Activated T-helper 1 cell treated with anti-CD3 and anti-CD28 coated beads, Interleukin-12 subunit alpha, Interleukin-12 subunit beta, Interleukin-2, Interleukin-4 antibody, amounts not matched to agents 30 ng/mL and 10 ng/mL and 1 ng/mL, durations not matched to agents 14 hours and 24 hours and 36 hours (primary cell): ENCODE measurements at regions not wholly inside any gene's neighbourhood (a gene's known extent, or its start where the extent isn't known, plus 50 kb on each side); places are given as distances from the start of the nearest gene placed in this dataset.

Experiments used
- DNase-seq: peaks from one replicate; pipeline ENCODE4 v3.0.0; 2021; ENCODE audit warnings: low spot score
- H3K27ac Mint-ChIP-seq: one replicate; pipeline ENCODE4 v1.8.0; 2021; ENCODE audit warnings: mild to moderate bottlenecking, mixed read lengths
- H3K27me3 Mint-ChIP-seq: one replicate; pipeline ENCODE4 v1.8.0; 2022; ENCODE audit warnings: mild to moderate bottlenecking, moderate library complexity, mixed read lengths; ENCODE audit not compliant: insufficient read depth
- H3K36me3 Mint-ChIP-seq: one replicate; pipeline ENCODE4 v1.8.0; 2021; ENCODE audit warnings: low read depth, mixed read lengths
- H3K4me1 Mint-ChIP-seq: one replicate; pipeline ENCODE4 v1.8.0; 2021; ENCODE audit warnings: low read depth, mixed read lengths
- H3K4me3 Mint-ChIP-seq: one replicate; pipeline ENCODE4 v1.8.0; 2021; ENCODE audit warnings: mild to moderate bottlenecking, moderate library complexity, mixed read lengths
- H3K9me3 Mint-ChIP-seq: one replicate; pipeline ENCODE4 v1.8.0; 2021; ENCODE audit warnings: mixed read lengths
- intact Hi-C: fragments of 100-400 bp; cut with micrococcal nuclease; formaldehyde crosslinking; loops from one replicate; pipeline ENCODE4 v1.15.1; 2024

DNA sequence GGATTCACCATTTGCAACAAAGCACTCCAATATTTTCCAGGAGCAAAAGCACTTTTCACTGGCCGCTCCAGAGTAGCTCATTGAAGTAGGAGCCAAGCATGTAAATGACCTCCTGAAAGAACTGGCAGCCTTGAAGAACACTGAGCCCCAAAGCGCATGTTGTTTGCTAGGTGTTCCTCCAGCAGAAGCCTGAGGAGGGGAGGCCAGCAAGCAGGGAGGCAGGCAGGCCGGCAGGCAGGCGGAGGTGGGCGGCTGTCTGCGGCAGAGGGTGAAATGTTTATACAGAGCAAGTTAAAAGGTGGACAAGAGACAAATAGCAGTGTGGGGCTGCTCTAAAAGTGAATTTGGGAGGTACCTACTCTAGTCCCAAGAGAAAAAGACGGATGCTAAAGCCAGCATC, 439.4 kb downstream of the CCDC91 start:
- no peak for DNase-seq
- Mint-ChIP-seq H3K4me1 (no peaks in the 10 kb centered on the region), H3K36me3 (no peaks in the 10 kb centered on the region)

DNA sequence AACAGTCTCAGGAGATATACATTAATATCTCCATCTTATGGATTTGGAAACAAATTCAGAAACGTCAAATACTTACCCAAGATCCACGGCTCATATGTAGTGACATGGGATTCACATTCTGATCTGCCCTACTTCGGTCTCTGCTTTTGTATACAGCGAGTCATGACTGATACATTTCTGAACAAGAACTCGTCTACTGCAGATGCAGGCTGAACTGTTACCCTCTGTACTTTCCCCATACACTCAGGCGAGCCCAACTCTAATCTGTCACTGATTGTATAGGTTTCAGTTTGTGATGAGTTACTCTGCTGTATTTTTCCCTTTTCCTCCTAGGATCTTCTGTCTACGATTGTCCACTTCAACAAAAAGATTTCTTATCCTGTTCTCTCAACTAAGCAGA, 441.6 kb downstream of the CCDC91 start:
- Mint-ChIP-seq H3K36me3 (no peaks in the 10 kb centered on the region), H3K4me3 (no peak overlapping the region), H3K9me3 (no peaks in the 10 kb centered on the region), H3K27ac (no peak overlapping the region), H3K4me1 (no peaks in the 10 kb centered on the region), H3K27me3 (no peaks in the 10 kb centered on the region)
- no peak for DNase-seq
- intact Hi-C loops, result no loop called here

More for the DNA sequence above, 439.4 kb downstream of the CCDC91 start:
- Mint-ChIP-seq H3K9me3 (no peaks in the 10 kb centered on the region), H3K27me3 (no peaks in the 10 kb centered on the region), H3K27ac (no peak overlapping the region), H3K4me3 (no peak overlapping the region)
- intact Hi-C loops, result no loop called here

DNA sequence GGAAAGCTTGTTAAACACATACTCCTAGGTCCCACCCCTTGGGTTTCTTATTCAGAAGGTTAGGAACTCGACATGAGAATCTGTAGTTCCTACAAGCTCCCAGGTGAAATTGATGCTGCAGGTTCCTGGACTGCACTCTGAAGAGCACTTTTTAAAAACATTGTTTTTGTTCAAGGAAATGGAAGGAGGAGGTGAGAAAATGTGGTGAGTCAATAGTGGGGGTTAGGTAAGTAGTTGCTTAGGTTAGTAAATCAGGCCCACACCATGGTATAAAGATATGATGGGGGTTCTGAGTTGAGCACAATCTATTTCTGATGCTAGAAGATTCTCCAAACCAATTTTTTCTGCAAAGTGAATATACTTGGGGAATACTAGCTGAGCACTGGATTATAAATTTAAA, 450.3 kb downstream of the CCDC91 start:
- H3K27me3 Mint-ChIP-seq, result no peaks in the 10 kb centered on the region
- no peaks in the 10 kb centered on the region for H3K9me3 Mint-ChIP-seq
- no peaks in the 10 kb centered on the region for H3K36me3 Mint-ChIP-seq
- no peaks in the 10 kb centered on the region for H3K4me1 Mint-ChIP-seq
- intact Hi-C loops, result no loop called here
- DNase-seq, result no peak
- no peak overlapping the region for H3K4me3 Mint-ChIP-seq
- no peak overlapping the region for H3K27ac Mint-ChIP-seq

DNA sequence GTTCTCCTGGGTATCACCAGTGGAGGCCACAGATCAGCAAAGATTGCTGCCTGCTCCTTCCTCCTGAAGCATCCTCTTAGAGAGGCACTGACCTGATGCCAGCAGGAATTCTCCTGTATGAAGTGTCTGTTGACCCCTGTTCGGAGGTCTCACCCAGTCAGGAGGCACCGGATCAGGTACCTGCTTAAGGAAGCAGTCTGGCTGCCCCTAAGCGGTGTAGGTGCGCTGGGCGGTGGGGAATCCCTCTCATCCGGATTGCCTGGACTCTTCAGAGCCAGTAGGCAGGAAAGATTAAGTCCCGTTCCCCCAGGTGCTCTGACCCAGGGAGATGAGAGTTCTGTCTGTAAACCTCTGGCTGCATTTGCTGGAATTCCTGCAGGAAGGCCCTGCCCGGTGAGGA, 455.2 kb downstream of the CCDC91 start:
- DNase-seq, result no peak
- Mint-ChIP-seq H3K36me3 (no peaks in the 10 kb centered on the region), H3K27me3 (no peaks in the 10 kb centered on the region), H3K4me3 (no peak overlapping the region), H3K4me1 (no peaks in the 10 kb centered on the region), H3K27ac (no peak overlapping the region), H3K9me3 (no peaks in the 10 kb centered on the region)
- intact Hi-C loops, result no loop called here

DNA sequence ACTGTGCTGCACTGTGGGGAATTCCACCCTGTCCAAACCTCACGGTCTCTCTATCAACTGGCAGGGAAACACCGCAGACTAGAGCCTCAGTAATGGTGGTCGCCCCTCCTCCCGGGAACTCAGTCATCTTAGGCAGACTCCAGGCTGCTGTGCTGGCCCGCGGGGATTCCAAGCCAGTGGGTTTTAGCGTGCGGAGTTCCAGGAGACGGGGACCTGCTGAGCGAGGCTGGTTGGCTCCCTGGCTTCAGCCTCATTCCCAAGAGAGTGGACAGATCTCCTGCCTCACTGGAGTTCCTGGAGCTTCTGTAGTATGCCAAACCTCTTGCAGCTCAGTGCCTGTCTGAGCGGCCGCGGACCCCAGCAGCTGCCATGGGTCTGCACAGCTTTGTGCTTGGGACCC, 455.6 kb downstream of the CCDC91 start:
- H3K27ac Mint-ChIP-seq, result no peak overlapping the region
- no peak for DNase-seq
- H3K9me3 Mint-ChIP-seq, result no peaks in the 10 kb centered on the region
- H3K4me3 Mint-ChIP-seq, result no peak overlapping the region
- H3K4me1 Mint-ChIP-seq, result no peaks in the 10 kb centered on the region
- no peaks in the 10 kb centered on the region for H3K36me3 Mint-ChIP-seq
- intact Hi-C loops, result no loop called here
- H3K27me3 Mint-ChIP-seq, result no peaks in the 10 kb centered on the region

DNA sequence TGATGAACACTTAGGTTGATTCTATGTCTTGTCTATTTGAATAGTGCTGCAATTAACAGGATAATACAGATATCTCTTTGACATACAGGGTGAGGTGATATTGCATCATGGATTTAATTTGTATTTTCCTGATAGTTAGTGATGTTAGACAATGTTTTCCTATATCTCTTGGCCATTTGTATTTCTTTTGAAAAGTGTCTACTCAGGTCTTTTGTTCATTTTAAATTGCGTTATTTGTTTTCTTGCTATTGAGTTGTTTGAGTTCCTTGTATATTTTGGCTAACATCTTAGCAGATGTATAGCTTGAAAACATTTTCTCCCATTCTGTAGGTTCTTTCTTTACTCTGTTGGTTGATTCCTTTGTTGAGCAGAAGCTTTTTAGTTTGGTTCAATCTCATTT, 460.6 kb downstream of the CCDC91 start:
- no peak for DNase-seq
- Mint-ChIP-seq H3K36me3 (no peaks in the 10 kb centered on the region), H3K27me3 (no peaks in the 10 kb centered on the region), H3K9me3 (peaks cover 4% of the 10 kb centered on the region), H3K4me1 (no peaks in the 10 kb centered on the region), H3K27ac (no peak overlapping the region), H3K4me3 (no peak overlapping the region)
- intact Hi-C loops, result no loop called here

DNA sequence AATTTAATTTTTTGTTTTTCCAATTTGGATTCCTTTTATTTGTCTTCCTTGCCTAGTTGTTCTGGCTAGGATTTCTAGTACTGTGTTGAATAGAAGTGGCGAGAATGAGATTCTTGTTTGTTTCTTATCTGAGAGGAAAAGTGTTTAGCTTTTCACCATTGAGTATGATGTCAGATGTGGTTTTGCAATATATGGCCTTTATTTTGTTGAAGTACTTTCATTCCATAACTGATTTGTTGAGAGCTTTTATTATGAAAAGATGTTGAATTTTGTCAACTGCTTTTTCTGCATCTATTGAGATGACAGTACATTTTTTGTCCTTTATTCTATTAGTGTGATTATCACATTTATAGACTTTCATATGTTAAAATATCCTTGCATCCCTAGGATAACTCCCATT, 462.0 kb downstream of the CCDC91 start:
- no peaks in the 10 kb centered on the region for H3K4me1 Mint-ChIP-seq
- no peaks in the 10 kb centered on the region for H3K36me3 Mint-ChIP-seq
- intact Hi-C loops, result no loop called here
- no peaks in the 10 kb centered on the region for H3K27me3 Mint-ChIP-seq
- no peak overlapping the region for H3K4me3 Mint-ChIP-seq
- no peak overlapping the region for H3K27ac Mint-ChIP-seq
- H3K9me3 Mint-ChIP-seq, result peaks cover 4% of the 10 kb centered on the region
- DNase-seq, result no peak

DNA sequence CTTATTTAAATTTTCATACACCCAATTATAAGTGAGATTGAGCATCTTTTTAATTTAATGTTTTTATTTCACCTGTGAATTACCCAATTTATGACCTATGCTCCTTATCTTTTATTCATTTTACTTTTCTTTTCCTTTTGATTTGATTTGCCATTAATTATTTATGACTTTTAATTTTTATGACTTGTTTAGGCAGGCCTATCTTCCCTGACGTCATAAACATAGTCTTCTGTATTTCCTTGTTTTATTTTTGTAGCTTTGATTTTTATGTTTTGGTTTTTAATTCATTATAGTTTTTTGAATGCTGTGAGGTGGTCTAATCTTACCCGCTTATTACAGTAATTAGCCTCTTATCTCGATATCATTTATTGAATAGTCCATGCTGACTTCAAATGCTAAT, 467.1 kb upstream of the FAR2 start:
- Mint-ChIP-seq H3K4me1 (no peaks in the 10 kb centered on the region), H3K27ac (no peak overlapping the region), H3K9me3 (no peaks in the 10 kb centered on the region), H3K36me3 (no peaks in the 10 kb centered on the region), H3K27me3 (peaks cover 2% of the 10 kb centered on the region), H3K4me3 (no peak overlapping the region)
- intact Hi-C loops, result no loop called here
- no peak for DNase-seq

DNA sequence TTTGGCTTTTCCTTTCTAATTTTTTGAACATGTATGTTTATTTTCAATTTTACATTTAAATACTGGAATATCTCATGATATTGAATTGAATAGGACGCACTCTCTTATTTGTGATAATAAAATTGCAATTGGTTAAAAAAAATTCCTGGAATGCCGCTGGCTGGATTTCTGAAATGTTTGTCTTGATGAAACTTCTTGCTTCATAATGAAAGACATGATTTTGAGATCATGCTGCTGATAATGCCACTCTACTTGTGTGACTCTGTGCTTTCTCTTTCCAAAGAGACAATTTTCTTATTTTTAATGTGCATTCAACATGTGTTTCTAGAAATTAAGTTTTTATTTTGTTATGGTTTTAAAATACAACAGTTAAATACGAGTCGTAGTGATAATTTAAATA, 465.7 kb upstream of the FAR2 start:
- Mint-ChIP-seq H3K27me3 (peaks cover 2% of the 10 kb centered on the region), H3K4me1 (no peaks in the 10 kb centered on the region), H3K4me3 (no peak overlapping the region), H3K9me3 (no peaks in the 10 kb centered on the region), H3K27ac (no peak overlapping the region), H3K36me3 (no peaks in the 10 kb centered on the region)
- intact Hi-C loops, result no loop called here
- no peak for DNase-seq

DNA sequence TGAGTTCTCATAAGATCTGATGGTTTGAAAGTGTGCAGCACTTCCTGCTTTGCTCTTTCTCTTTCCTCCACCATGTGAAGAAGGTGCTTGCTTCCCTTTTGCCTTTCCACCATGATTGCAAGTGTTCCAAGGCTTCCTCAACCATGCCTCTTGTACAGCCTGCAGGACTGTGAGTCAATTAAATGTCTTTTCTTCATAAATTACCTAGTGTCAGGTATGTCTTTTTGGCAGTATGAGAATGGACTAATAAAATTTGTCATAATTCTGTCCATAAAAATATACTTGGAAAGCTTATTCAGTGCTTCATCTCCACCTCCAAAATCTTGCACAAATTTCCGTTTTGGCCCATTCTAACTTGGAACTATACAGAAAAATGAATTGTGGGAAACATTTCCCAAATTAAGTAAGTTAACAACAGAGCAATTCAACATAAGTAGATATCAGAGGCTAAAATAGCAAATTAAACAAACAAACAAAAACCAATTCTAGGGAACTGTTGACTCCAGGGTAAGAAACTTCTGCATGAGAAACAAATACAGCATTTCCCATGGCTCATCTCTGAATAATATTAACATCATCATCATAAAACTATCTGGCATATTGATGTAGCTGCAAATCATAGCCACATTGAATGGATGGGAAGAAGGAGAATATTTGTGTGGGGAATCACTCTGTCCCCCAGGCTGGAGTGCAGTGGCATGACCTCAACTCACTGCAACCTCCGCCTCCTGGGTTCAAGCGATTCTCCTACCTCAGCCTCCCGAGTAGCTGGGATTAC, 459.5 kb upstream of the FAR2 start:
- intact Hi-C loops, result no loop called here

DNA sequence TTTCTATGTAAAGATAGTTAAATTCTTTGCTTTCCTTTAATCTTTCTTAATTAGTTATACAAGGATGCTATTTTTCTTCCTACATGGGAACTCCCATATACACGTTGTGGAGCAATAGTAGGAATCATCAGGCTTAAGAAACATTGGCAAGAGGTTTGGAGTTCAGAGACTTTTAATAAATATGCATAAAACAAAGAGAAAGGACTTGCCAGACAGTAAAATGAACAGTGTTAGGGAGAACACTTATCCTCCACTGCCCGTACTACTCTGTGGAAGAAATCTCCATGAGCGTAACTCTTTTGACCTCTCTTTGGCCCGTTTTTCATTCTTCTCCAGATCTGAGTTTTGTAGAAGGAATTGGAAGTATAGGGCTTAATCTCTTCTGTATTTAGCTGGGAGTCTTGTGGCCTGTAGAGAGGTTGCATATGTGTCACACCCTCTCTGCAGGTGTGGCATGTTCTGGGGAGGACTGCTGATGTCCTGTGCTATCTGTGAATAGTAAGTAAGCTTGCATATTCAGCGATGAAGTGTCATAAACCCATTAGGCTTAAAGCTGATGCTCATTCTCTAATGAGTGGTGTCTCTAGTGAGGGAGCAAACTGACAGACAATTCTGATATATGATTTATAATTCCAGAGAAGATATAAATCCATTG, 455.4 kb upstream of the FAR2 start:
- Mint-ChIP-seq H3K27me3 (no peaks in the 10 kb centered on the region), H3K36me3 (no peaks in the 10 kb centered on the region), H3K9me3 (peaks cover 3% of the 10 kb centered on the region), H3K4me1 (no peaks in the 10 kb centered on the region), H3K27ac (no peak overlapping the region), H3K4me3 (no peak overlapping the region)
- intact Hi-C loops, result no loop called here
- DNase-seq, result no peak

More for the DNA sequence above, 459.5 kb upstream of the FAR2 start:
- no peak overlapping the region for H3K27ac Mint-ChIP-seq
- no peak for DNase-seq
- H3K4me1 Mint-ChIP-seq, result no peaks in the 10 kb centered on the region
- H3K27me3 Mint-ChIP-seq, result no peaks in the 10 kb centered on the region
- H3K4me3 Mint-ChIP-seq, result no peak overlapping the region
- no peaks in the 10 kb centered on the region for H3K36me3 Mint-ChIP-seq
- no peaks in the 10 kb centered on the region for H3K9me3 Mint-ChIP-seq

DNA sequence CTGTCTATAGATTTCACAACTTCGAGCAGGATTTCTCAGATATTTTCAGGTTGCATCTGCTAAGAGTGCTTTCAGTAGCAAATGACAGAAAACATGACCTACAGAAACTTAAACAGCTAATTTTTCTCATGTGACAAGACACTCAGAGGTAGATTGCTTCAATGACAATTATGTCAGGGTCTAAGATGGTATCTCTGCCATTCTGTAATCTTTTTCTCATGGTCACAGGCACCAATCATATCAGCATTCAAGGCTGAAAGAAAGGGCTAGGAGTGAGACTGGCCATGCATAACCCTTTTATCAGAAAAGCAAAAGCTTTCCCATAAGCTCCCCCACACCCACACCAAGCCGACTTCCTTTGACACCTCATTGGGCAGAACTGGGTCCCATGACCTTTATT, 450.5 kb upstream of the FAR2 start:
- H3K4me3 Mint-ChIP-seq, result no peak overlapping the region

DNA sequence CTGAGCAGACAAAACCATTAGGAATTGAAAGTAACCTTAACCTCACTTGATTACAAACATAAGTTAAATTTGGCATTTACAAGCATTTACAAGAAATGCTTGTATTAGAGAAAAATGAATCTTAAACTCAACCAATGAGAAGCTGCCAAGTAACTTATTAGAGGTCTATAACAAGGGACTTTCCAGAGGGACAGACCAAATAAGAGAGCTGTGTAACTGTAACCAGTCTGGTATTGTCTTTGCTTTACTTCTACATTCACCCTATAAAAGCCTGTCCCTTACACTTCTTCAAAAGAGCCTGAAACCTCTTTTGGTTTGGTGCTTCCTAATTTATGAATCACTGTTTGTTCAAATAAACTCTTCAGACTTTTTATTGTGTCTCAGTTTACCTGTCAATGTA, 450.0 kb upstream of the FAR2 start:
- Mint-ChIP-seq H3K4me3 (no peak overlapping the region), H3K27ac (no peak overlapping the region), H3K9me3 (peaks cover 5% of the 10 kb centered on the region), H3K4me1 (no peaks in the 10 kb centered on the region), H3K36me3 (no peaks in the 10 kb centered on the region), H3K27me3 (no peaks in the 10 kb centered on the region)
- DNase-seq, result no peak
- intact Hi-C loops, result no loop called here

More for the DNA sequence above, 450.5 kb upstream of the FAR2 start:
- no peak overlapping the region for H3K27ac Mint-ChIP-seq
- no peaks in the 10 kb centered on the region for H3K36me3 Mint-ChIP-seq
- intact Hi-C loops, result no loop called here
- peaks cover 3% of the 10 kb centered on the region for H3K9me3 Mint-ChIP-seq
- H3K4me1 Mint-ChIP-seq, result no peaks in the 10 kb centered on the region
- no peak for DNase-seq
- no peaks in the 10 kb centered on the region for H3K27me3 Mint-ChIP-seq
